MCF 10A (cell line): ENCODE measurements at regions not wholly inside any gene's neighbourhood (a gene's known extent, or its start where the extent isn't known, plus 50 kb on each side); places are given as distances from the start of the nearest gene placed in this dataset.

ENCODE experiments used
- BruUV-seq: library from RNA; stranded (reverse); fragments of 400-500 nt; replicated peaks from 2 replicates; lab custom pipeline; 2021; lab: Mats Ljungman, UMichigan
- CTCF ChIA-PET: fragments of 300-600 bp; sonication (Branson Sonifier 250); formaldehyde crosslinking; extraction: SDS; loops from one replicate; lab custom pipeline; 2021; ENCODE audit warnings: antibody characterized with exemption, inconsistent platforms; lab: Yijun Ruan, JAX
- POLR2A ChIA-PET: fragments of 300-600, 350-650 bp; sonication (Branson Sonifier 250); formaldehyde crosslinking; extraction: SDS; loops from one replicate; lab custom pipeline; 2020; ENCODE audit warnings: antibody characterized with exemption, inconsistent platforms; lab: Yijun Ruan, JAX
- DNase-seq: peaks from one replicate; pipeline ENCODE4 v3.0.0-alpha.2; 2018; ENCODE audit not compliant: unreplicated experiment
- H3K27ac Mint-ChIP-seq: one replicate; pipeline ENCODE4 v1.8.0; 2022; ENCODE audit warnings: mild to moderate bottlenecking, low read depth, mixed read lengths; ENCODE audit not compliant: unreplicated experiment
- H3K27me3 Mint-ChIP-seq: one replicate; pipeline ENCODE4 v1.8.0; 2022; ENCODE audit warnings: mixed read lengths; ENCODE audit not compliant: insufficient read depth, unreplicated experiment
- H3K36me3 Mint-ChIP-seq: one replicate; pipeline ENCODE4 v1.8.0; 2022; ENCODE audit warnings: mild to moderate bottlenecking, moderate library complexity, mixed read lengths; ENCODE audit not compliant: insufficient read depth, unreplicated experiment
- H3K4me1 Mint-ChIP-seq: one replicate; pipeline ENCODE4 v1.8.0; 2022; ENCODE audit warnings: mixed read lengths; ENCODE audit not compliant: insufficient read depth, unreplicated experiment
- H3K4me3 Mint-ChIP-seq: one replicate; pipeline ENCODE4 v1.8.0; 2022; ENCODE audit warnings: mild to moderate bottlenecking, moderate library complexity, mixed read lengths; ENCODE audit not compliant: unreplicated experiment
- H3K9me3 Mint-ChIP-seq: one replicate; pipeline ENCODE4 v1.8.0; 2022; ENCODE audit warnings: mixed read lengths; ENCODE audit not compliant: unreplicated experiment
- intact Hi-C: fragments of 100-400 bp; cut with micrococcal nuclease; formaldehyde crosslinking; loops from 2 replicates; pipeline ENCODE4 v1.14.1; 2022
- TF ChIP-seq, protein P1 (sequence below): fragments of 200-600 bp; IDR thresholded peaks from one replicate; pipeline ENCODE4 v1.8.0; 2022; ENCODE audit warnings: antibody characterized with exemption, mild to moderate bottlenecking; ENCODE audit not compliant: unreplicated experiment

GRCh38 chr12:66804563-66804974 is 125.7 kb upstream of the GRIP1 start:
- Mint-ChIP-seq H3K9me3 (no peaks in the 10 kb centered on the region), H3K36me3 (no peaks in the 10 kb centered on the region), H3K4me3 (no peak overlapping the region), H3K27me3 (peaks cover 48% of the 10 kb centered on the region), H3K27ac (no peak overlapping the region), H3K4me1 (no peaks in the 10 kb centered on the region)
- TF ChIP-seq, protein P1, sequence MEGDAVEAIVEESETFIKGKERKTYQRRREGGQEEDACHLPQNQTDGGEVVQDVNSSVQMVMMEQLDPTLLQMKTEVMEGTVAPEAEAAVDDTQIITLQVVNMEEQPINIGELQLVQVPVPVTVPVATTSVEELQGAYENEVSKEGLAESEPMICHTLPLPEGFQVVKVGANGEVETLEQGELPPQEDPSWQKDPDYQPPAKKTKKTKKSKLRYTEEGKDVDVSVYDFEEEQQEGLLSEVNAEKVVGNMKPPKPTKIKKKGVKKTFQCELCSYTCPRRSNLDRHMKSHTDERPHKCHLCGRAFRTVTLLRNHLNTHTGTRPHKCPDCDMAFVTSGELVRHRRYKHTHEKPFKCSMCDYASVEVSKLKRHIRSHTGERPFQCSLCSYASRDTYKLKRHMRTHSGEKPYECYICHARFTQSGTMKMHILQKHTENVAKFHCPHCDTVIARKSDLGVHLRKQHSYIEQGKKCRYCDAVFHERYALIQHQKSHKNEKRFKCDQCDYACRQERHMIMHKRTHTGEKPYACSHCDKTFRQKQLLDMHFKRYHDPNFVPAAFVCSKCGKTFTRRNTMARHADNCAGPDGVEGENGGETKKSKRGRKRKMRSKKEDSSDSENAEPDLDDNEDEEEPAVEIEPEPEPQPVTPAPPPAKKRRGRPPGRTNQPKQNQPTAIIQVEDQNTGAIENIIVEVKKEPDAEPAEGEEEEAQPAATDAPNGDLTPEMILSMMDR: no peak
- BruUV-seq: no TSS peak
- CTCF ChIA-PET: interaction anchor here (0.6 to 1.4 kb wide), 3 partner anchors 14 to 1670 kb away, joined by 3 read pairs; no protein-coding TSS in a partner anchor
- no peak for DNase-seq
- intact Hi-C loops: no loop called here
- POLR2A ChIA-PET: interaction anchor here (1.0 kb wide), 1 partner anchor 20 kb away, joined by 6 read pairs; no protein-coding TSS in a partner anchor

GRCh38 chr12:66808606-66809005 is 129.7 kb upstream of the GRIP1 start:
- Mint-ChIP-seq H3K27me3 (peaks cover 22% of the 10 kb centered on the region), H3K4me1 (peaks cover 6% of the 10 kb centered on the region), H3K9me3 (no peaks in the 10 kb centered on the region), H3K36me3 (no peaks in the 10 kb centered on the region), H3K4me3 (no peak overlapping the region), H3K27ac (no peak overlapping the region)
- no peak for DNase-seq
- ChIA-PET CTCF (no interaction called here), POLR2A (no interaction called here)
- intact Hi-C loops: no loop called here
- TF ChIP-seq, protein P1: no peak
- BruUV-seq: no TSS peak

- Mint-ChIP-seq H3K4me1 (peaks cover 6% of the 10 kb centered on the region), H3K27me3 (no peaks in the 10 kb centered on the region), H3K9me3 (no peaks in the 10 kb centered on the region), H3K4me3 (no peak overlapping the region), H3K27ac (no peak overlapping the region), H3K36me3 (no peaks in the 10 kb centered on the region)
- CTCF ChIA-PET: interaction anchor here (0.5 to 1.2 kb wide), 2 partner anchors 10 to 44 kb away, joined by 4 read pairs; no protein-coding TSS in a partner anchor
- POLR2A ChIA-PET: no interaction called here
- no TSS peak for BruUV-seq
- intact Hi-C loops: no loop called here
- TF ChIP-seq, protein P1: no peak
- peak; percentile 57 for DNase-seq
Observed at GRCh38 chr12:66813137-66813892, 134.4 kb upstream of the GRIP1 start.

GRCh38 chr12:66819587-66819986 is 140.7 kb upstream of the GRIP1 start:
- intact Hi-C loops: no loop called here
- TF ChIP-seq, protein P1: no peak
- no peak overlapping the region for H3K27ac Mint-ChIP-seq
- ChIA-PET CTCF (no interaction called here), POLR2A (no interaction called here)
- H3K4me3 Mint-ChIP-seq: no peak overlapping the region
- peaks cover 13% of the 10 kb centered on the region for H3K4me1 Mint-ChIP-seq
- no peaks in the 10 kb centered on the region for H3K36me3 Mint-ChIP-seq
- no peaks in the 10 kb centered on the region for H3K9me3 Mint-ChIP-seq
- H3K27me3 Mint-ChIP-seq: no peaks in the 10 kb centered on the region
- BruUV-seq: no TSS peak
- DNase-seq: no peak
